GM12872 (cell line): ENCODE measurements at regions not wholly inside any gene's neighbourhood (a gene's known extent, or its start where the extent isn't known, plus 50 kb on each side); places are given as distances from the start of the nearest gene placed in this dataset.

Source experiments
- CTCF ChIP-seq: IDR thresholded peaks from 3 replicates; pipeline ENCODE4 v1.5.1; 2011; ENCODE audit warnings: low read depth, mild to moderate bottlenecking, low read length, moderate library complexity; ENCODE audit not compliant: insufficient read depth

GRCh38 chr10:123600177-123600576, 66.0 kb upstream of the GPR26 start:
- no peak for TF ChIP-seq CTCF

- no peak for TF ChIP-seq CTCF
These were observed 63.0 kb upstream of the GPR26 start for GRCh38 chr10:123603130-123603529.

GRCh38 chr10:123604506-123604905, 61.6 kb upstream of the GPR26 start:
- no peak for TF ChIP-seq CTCF

- no peak for TF ChIP-seq CTCF
These were observed 60.1 kb upstream of the GPR26 start for GRCh38 chr10:123606006-123606405.

- TF ChIP-seq CTCF, result no peak
These were observed 59.2 kb upstream of the GPR26 start for GRCh38 chr10:123606955-123607354.

- TF ChIP-seq CTCF, result no peak
These were observed 58.8 kb upstream of the GPR26 start for GRCh38 chr10:123607386-123607785.

- no peak for TF ChIP-seq CTCF
These were observed 58.1 kb upstream of the GPR26 start for GRCh38 chr10:123608047-123608446.

- TF ChIP-seq CTCF, result no peak
These were observed 54.9 kb upstream of the GPR26 start for GRCh38 chr10:123611243-123611642.
